ENCODE measurements at regions not wholly inside any gene's neighbourhood (a gene's known extent, or its start where the extent isn't known, plus 50 kb on each side); places are given as distances from the start of the nearest gene placed in this dataset.

DNA sequence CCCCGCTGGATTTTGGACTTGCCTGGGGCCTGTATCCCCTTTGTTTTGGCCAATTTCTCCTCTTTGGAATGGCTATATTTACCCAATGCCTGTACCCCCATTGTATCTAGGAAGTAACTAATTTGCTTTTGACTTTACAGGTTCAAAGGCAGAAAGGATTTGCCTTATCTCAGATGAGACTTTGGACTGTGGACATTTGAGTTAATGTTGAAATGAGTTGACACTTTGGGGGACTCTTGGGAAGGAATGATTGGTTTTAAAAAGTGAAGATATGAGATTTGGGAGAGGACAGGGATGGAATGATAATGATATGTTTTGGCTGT is 1220.3 kb upstream of the CITED2 start:
- DNase-seq (ENCODE audit: low spot score), result no peak

- no peak for DNase-seq (ENCODE audit: low spot score)
Observed at GRCh38 chr6:140592877-140593276, 1218.4 kb upstream of the CITED2 start.

- no peak for DNase-seq (ENCODE audit: low spot score)
Observed at GRCh38 chr6:140590641-140591040, 1216.2 kb upstream of the CITED2 start.

DNA sequence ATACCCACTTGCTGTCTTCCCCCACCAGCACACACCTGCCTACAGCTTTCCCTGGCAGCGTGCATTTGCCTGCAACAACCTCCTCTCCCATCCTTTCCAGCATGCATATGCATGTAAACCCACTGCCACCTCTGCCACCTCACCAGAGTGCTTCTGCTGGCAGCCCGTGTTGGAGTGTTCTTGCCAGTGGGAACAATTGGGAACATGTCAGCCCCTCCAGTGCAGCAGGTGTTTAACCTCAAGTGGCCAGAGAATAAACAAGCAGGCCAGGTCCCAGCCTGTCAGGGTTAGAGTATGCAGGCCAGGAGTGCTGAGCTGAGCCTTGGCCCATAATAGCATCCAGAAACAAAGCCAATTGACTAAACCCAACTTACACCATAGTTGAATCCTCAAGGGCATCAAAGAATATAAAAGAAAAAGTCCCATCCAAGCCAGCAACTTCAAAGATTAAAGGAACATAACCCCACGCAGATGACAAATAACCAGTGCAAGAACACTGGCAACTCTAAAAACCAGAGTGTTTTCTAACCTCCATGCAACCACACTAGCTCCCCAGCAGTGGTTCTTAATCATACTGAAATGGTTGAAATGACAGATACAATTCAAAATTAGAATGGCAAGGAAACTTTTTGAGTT is 1212.1 kb upstream of the CITED2 start:
- no peak for DNase-seq (ENCODE audit: low spot score)

- DNase-seq (ENCODE audit: low spot score), result no peak
Observed at GRCh38 chr6:140581601-140582000, 1207.2 kb upstream of the CITED2 start.

GRCh38 chr6:140579918-140580317 is 1205.5 kb upstream of the CITED2 start:
- no peak for DNase-seq (ENCODE audit: low spot score)

- no peak for DNase-seq (ENCODE audit: low spot score)
Observed at GRCh38 chr6:140576004-140576555, 1201.6 kb upstream of the CITED2 start.

GRCh38 chr6:140572867-140573266 is 1198.4 kb upstream of the CITED2 start:
- DNase-seq (ENCODE audit: low spot score), result no peak

DNA sequence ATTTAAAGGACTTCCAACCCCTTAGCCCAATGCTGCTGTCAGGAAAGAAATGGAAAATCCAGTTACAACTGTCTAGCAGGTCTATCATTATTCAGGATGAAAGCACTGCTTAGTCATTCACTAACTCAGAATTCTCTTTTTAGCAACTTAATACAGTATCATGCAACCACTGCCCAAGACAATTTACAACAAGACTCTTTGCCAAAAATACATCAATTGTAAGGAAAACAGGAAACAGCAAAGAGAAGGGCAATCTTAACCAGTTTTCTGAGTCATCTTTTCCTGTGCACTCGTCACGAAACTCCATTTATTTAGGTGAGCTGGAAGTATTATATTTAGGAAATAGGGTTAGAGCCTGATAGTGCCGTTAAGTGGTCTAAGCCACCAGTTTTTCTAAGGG is 1197.7 kb upstream of the CITED2 start:
- DNase-seq (ENCODE audit: low spot score), result no peak

- no peak for DNase-seq (ENCODE audit: low spot score)
Observed at GRCh38 chr6:140571145-140571544, 1196.7 kb upstream of the CITED2 start.

DNA sequence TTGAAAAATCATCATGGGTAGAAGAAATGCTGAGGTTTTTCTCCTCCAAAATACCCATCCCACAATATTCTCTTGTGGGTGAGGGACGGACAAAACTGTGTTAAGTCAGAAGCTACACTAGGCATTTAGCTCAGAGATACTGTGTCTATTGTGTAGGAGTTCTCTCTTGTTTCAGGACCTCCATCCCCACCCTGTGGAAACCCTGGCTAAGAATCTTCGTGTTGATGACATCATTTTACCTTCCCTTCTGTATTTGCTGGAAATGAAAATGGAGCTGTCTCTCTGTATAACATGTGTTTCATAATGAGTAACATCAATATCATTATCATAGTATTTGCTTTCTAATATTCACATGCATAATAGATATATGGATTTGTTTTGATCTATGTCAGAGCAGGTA is 1193.0 kb upstream of the CITED2 start:
- DNase-seq (ENCODE audit: low spot score), result no peak

DNA sequence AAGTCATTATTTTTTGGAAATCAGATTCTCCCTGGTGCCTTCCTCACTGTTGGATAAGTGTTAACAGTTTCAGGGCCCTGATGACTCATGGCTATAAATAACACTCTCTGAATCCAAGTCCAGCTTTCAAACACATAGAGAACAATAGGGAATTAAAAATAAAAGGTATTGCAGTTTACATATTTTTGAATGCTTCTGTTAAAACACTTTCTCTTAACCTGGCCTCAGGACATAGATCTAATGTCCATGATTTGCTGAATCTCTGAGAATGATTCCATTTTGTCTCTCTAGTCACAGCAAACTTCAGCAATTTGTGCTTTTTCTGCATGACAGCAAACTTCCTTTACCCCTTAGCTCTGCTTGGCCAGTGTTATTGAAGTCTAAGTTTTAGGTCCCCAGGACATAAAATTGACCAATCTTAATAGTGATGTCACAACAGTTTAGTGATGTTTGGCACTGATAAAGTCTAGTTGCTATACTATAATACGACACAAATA is 1192.4 kb upstream of the CITED2 start:
- no peak for DNase-seq (ENCODE audit: low spot score)

DNA sequence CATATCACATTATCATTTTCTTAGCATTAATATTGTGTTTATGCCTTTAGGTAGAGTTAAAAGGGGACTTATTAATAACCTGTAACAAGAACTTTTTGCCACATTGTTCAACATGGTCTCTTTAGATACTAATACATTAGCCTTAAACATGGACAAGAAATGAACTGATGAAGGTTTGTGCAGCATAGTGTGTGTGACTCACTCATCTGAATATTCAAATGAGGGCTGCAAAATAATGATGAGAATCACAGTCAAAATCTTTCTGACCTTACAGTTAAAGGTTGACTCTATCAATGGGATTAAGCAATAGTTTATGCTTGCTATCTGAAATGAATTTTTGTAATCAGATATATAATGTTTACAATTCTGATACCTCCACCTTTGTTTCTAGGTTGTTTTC is 1189.3 kb upstream of the CITED2 start:
- DNase-seq (ENCODE audit: low spot score), result no peak

DNA sequence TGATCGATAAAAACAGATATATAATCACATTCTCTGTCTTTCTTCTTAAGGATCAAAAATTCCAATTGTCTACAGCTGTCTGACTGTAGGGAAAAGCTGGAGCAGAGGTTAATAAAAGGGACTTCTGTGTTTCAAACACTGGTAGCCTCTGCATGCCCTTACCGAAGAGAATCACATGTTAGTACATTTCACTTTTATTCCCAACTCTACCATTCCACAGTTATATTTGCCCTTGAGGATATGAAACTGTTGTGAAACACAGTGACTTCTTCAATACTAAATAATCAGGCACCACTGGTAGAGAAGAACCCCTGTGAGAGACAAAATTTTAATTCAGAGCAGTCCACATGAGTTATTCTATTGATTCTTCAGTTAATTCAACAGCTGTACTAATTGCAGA is 1187.3 kb upstream of the CITED2 start:
- DNase-seq (ENCODE audit: low spot score), result no peak

- DNase-seq (ENCODE audit: low spot score), result no peak
Observed at GRCh38 chr6:140560671-140561070, 1186.2 kb upstream of the CITED2 start.

DNA sequence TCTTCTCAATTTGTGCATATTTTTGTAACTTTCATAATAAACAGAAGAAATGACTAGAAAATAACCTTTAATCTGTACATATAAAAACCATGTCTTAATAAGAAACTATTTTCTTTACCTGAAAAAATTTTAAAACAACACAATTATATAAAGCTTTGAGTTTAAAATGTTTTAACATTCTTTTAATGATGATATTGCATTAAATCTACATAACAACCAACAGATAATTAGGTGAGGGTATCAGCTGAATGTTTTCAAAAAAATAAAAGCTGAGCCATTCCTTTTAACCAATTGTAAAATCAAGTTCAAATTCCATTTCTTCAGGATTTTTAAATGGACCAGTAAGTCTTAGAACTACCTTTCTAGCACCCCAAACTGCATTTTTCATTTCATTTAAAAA is 1185.0 kb upstream of the CITED2 start:
- DNase-seq (ENCODE audit: low spot score), result no peak

DNA sequence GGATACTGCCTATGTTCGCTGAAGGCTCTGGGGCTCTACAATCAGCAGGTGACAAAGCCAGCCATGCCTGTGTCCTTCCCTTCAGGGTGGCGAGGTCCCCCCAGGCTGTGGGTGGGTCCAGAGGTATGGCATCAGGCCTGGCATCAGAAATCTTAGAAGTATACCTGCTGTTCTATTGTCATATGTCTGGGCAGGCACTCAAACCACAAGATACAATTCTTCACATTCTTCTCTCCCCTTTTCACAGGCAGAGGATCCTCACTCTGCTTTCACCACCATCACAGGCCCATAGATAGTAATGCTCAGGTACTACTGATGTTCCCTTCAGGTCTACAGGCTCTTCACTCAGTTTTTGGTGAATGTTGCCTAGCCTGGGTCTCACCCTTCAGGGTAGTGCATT is 1180.0 kb upstream of the CITED2 start:
- DNase-seq (ENCODE audit: low spot score), result no peak

- no peak for DNase-seq (ENCODE audit: low spot score)
Observed at GRCh38 chr6:140548366-140548765, 1173.9 kb upstream of the CITED2 start.

- no peak for DNase-seq (ENCODE audit: low spot score)
Observed at GRCh38 chr6:140546640-140547039, 1172.2 kb upstream of the CITED2 start.

- no peak for DNase-seq (ENCODE audit: low spot score)
Observed at GRCh38 chr6:140544431-140544830, 1170.0 kb upstream of the CITED2 start.

DNA sequence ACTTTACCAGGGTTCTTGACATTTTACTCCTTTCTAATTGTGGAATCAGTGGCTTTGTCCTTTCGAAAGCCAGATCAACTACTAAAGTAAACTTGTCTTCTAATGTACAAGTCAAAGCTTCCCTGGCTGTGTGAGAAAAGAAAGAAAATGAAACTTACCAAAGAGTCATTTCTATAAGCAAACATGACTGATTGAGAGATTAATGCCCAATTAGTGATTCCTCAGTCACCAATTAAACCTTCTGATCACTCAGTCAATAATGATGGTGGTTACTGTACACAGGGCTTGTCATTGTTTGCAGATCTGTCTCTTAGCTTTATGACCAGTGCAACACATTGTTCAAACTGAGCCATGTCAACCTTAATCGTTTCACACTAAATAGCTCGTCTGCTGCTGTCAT is 1168.4 kb upstream of the CITED2 start:
- DNase-seq (ENCODE audit: low spot score), result no peak

DNA sequence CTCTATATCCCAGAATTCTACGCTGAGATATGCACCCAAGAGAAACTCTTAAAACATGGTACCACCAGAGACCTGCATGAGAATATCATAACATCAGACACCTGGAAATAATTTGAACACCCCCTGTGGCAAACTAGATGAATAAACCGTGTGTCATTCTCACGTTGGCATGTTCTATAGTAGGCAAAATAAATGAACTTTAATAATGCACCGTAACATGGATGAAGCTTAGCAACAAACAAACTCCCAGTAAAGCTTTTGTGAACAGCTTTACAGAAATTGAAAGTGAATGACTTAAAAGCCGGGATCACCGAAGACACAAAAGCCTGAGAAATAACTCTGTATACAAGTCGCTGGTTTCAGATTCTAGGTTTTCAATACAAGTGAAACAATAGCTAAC is 1166.8 kb upstream of the CITED2 start:
- DNase-seq (ENCODE audit: low spot score), result no peak

GRCh38 chr6:140540743-140541142 is 1166.3 kb upstream of the CITED2 start:
- no peak for DNase-seq (ENCODE audit: low spot score)

DNA sequence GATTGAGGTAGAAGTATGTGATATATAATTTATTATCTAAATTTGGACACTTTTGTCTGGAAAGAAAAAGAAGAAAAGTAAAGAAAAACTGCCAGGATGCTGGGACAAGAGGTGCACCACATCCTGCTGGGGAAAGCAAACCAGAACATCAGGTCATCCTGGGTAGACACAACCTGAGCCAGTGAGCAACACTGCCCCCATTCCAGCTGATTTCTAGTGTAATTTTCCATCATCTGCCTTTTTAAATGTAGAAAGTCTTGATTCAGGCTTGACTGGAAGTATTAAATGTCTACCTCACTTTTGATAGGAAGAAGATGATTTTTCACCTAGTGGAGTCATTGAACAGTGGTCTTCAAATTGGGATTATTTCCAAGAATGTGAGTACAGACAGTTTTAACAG is 1164.5 kb upstream of the CITED2 start:
- DNase-seq (ENCODE audit: low spot score), result no peak

Measured in CD4-positive, alpha-beta T cell treated with Interleukin-2 at 100 ng/mL for 4 hours (primary cell).